ENCODE measurements at regions not wholly inside any gene's neighbourhood (a gene's known extent, or its start where the extent isn't known, plus 50 kb on each side); places are given as distances from the start of the nearest gene placed in this dataset.

DNA sequence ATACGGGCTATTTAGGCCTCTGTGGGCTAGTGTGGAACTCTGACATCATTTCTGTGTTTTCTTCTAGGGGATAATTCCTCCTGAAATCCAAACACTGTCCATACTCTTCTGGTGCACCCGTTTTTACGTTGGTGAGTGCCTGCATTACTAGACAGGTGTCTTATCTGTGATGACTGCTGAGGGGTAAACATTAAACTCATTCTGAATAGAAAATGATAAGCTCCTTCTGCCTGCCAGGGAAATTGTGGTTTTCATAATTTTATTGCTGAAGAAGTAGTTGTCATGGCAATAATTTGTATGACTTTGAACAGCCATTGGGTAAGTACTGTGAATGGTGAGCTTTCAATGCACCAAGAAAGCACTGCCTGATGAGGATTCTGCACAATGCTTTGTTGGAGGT, 705.6 kb downstream of the UTRN start:
- no peak overlapping the region for H3K4me3 ChIP-seq (ENCODE audit: low read depth, low read length)
- TF ChIP-seq, protein P1, sequence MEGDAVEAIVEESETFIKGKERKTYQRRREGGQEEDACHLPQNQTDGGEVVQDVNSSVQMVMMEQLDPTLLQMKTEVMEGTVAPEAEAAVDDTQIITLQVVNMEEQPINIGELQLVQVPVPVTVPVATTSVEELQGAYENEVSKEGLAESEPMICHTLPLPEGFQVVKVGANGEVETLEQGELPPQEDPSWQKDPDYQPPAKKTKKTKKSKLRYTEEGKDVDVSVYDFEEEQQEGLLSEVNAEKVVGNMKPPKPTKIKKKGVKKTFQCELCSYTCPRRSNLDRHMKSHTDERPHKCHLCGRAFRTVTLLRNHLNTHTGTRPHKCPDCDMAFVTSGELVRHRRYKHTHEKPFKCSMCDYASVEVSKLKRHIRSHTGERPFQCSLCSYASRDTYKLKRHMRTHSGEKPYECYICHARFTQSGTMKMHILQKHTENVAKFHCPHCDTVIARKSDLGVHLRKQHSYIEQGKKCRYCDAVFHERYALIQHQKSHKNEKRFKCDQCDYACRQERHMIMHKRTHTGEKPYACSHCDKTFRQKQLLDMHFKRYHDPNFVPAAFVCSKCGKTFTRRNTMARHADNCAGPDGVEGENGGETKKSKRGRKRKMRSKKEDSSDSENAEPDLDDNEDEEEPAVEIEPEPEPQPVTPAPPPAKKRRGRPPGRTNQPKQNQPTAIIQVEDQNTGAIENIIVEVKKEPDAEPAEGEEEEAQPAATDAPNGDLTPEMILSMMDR (IDR thresholded peaks at IDR 0.05; ENCODE audit: borderline replicate concordance, insufficient read depth, low read depth, low read length), result no peak

DNA sequence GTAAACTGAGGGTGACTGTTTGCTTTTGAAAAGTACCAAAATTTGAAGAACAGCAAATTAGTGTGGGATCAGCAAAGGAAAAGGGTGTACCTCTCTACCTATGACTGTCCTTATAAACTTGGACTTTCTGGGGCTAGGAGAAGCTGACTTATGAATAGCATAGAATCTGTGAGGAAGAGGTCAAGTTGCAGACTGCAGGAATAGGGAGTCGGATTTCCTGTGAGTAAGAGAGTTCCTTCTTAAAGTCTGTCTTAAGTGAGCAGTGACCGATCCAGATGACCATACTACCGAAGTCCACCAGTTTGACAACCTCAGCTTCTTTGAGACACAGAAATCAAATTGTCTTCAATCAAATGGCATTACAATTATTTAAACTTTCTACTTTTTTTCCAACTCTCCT, 708.7 kb downstream of the UTRN start:
- TF ChIP-seq, protein P1 (IDR thresholded peaks at IDR 0.05; ENCODE audit: borderline replicate concordance, insufficient read depth, low read depth, low read length), result no peak
- H3K4me3 ChIP-seq (ENCODE audit: low read depth, low read length), result no peak overlapping the region

DNA sequence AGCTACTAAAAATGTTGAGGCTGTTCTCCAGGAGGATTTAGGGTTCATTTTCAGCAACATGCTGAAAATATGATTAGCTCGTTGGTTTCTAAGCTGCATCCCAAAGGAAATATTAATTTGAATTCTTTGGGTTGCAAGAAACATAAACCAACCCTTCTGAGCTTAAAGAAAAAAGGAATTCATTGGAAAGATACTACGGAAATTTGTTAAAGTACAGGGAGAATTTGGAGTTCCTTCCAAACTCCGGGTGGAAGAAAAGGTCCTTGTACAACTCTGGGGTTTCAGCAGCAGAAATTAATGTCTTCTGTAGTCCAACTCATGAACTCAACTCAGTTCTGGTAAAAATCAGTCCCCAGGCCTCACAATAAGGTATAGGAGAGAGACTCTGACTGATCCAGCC, 712.9 kb downstream of the UTRN start:
- H3K4me3 ChIP-seq (ENCODE audit: low read depth, low read length), result no peak overlapping the region
- TF ChIP-seq, protein P1 (IDR thresholded peaks at IDR 0.05; ENCODE audit: borderline replicate concordance, insufficient read depth, low read depth, low read length), result no peak

DNA sequence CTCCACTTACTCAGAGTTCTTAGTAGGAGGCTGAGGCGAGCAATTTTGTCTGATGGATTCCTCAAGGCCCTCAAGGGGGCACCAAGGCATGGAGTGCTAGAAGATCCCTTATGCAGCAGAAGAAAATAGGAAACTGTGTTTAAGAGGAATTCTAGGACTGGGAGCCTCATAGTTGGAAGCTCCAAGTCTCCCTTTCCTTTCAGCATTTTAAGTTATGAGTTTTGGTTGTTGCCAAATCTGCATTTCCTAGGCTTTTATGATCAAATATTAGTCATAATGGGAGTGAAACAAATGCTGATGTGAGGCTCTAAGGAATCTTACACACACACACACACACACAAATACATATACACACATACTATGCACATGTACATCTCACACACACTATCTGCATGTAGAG, 714.0 kb downstream of the UTRN start:
- H3K4me3 ChIP-seq (ENCODE audit: low read depth, low read length), result no peak overlapping the region
- TF ChIP-seq, protein P1 (IDR thresholded peaks at IDR 0.05; ENCODE audit: borderline replicate concordance, insufficient read depth, low read depth, low read length), result no peak

DNA sequence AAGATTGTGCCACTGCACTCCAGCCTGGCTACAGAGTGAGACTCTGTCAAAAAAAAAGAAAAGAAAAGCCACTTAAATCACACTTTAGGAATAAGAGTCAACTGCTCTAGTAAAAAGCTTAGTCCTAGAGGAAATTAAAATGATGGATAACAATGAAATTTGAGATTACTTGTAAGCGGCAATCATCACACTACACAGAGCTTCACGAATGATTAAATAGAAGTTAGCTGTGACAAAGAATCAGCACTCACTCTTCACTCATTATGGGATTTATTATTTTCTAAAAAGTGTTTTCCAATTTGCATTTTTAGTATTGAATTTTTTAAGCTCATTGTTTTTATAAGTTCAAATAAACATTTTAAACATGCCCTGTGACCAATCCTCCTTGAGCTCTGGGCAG, 718.0 kb downstream of the UTRN start:
- TF ChIP-seq, protein P1 (IDR thresholded peaks at IDR 0.05; ENCODE audit: borderline replicate concordance, insufficient read depth, low read depth, low read length), result no peak

DNA sequence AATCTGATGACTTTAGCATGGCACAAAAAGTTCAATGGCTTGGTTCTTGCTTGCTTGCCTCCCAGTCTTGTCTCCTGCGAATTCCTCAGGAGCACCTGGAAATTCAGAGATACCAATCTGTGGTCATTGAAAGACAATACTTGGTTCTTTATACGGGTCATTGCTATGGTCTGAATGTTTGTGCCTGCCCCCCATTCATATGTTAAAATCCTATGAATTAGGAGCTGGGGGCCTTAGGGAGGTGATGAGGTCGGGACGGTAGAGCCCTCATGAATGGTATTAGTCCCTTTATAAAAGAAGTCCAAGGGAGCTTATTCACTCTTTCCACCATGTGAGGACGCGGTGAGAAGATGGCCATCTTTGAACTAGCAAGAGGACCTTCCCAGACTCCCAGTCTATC, 721.8 kb downstream of the UTRN start:
- no peak overlapping the region for H3K4me3 ChIP-seq (ENCODE audit: low read depth, low read length)
- TF ChIP-seq, protein P1 (IDR thresholded peaks at IDR 0.05; ENCODE audit: borderline replicate concordance, insufficient read depth, low read depth, low read length), result no peak

More for the DNA sequence above, 718.0 kb downstream of the UTRN start:
- no peak overlapping the region for H3K4me3 ChIP-seq (ENCODE audit: low read depth, low read length)

DNA sequence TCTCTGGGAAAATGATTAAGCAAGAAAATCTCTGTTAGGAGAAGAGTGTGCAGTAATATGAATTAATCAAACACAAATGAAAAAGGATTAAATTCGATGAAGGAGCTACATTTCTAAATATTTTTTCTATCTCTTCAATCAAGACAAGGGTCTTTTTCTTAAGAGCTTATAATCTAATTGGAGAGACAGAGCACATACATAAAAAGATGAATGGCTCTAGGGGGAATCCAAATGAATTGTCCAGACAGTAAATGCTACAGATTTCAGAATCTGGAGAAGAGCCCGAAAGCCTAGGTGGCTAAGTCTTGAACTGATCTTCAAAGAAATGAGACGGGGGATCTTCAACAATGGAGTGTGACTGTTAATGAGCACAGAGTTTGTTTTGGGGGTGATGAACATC, 723.6 kb downstream of the UTRN start:
- TF ChIP-seq, protein P1 (IDR thresholded peaks at IDR 0.05; ENCODE audit: borderline replicate concordance, insufficient read depth, low read depth, low read length), result no peak
- H3K4me3 ChIP-seq (ENCODE audit: low read depth, low read length), result no peak overlapping the region
